Vagina (tissue), 2 donors: ENCODE measurements at regions not wholly inside any gene's neighbourhood (a gene's known extent, or its start where the extent isn't known, plus 50 kb on each side); places are given as distances from the start of the nearest gene placed in this dataset.

Source experiments
- CTCF ChIP-seq, 3 experiments: fragments of 450-650 bp in 2 of 3; fragments of 200-600 bp in 1 of 3; sonication (generic) in 1 of 3; IDR thresholded peaks; one replicate each; pipeline ENCODE4 v1.5.1; 2017 to 2019; ENCODE audit warnings: antibody characterized with exemption in 3 of 3, mild to moderate bottlenecking in 2 of 3, moderate library complexity in 2 of 3
- POLR2A ChIP-seq, 2 donors: fragments of 450-650 bp; IDR thresholded peaks; one replicate each; pipeline ENCODE4 v1.6.1; 2017; ENCODE audit warnings: antibody characterized with exemption in 2 of 2, mild to moderate bottlenecking in 2 of 2, moderate library complexity in 2 of 2
- POLR2AphosphoS5 ChIP-seq, 2 donors: sonication (generic); formaldehyde crosslinking; IDR thresholded peaks; one replicate each; pipeline ENCODE4 v1.9.0; 2017; ENCODE audit warnings: antibody characterized with exemption in 2 of 2, mild to moderate bottlenecking in 2 of 2, low read depth in 1 of 2; ENCODE audit not compliant: insufficient read depth in 1 of 2

GRCh38 chr5:2141254-2142000 lies 258.7 kb upstream of the IRX4 start:
- TF ChIP-seq CTCF (IDR thresholded peaks at IDR 0.05): no peak
- no peak for TF ChIP-seq POLR2A (IDR thresholded peaks at IDR 0.05)
- TF ChIP-seq POLR2AphosphoS5 (IDR thresholded peaks at IDR 0.05; ENCODE audit: insufficient read depth in 1 of 2, low read depth in 1 of 2): no peak
